CD4-positive, alpha-beta T cell treated with Interleukin-21 for 1 hour (primary cell): ENCODE measurements at regions not wholly inside any gene's neighbourhood (a gene's known extent, or its start where the extent isn't known, plus 50 kb on each side); places are given as distances from the start of the nearest gene placed in this dataset.
"Not testable (repeated sequence)": the region's sequence is repeated elsewhere in the genome, so short reads cannot be mapped to it uniquely, and the experiment has no call there.

ENCODE experiments used
- DNase-seq: peaks from one replicate; pipeline ENCODE4 v3.0.0-alpha.2; 2020

GRCh38 chr6:160804639-160805038, 102.6 kb downstream of the PLG start:
- no peak for DNase-seq

GRCh38 chr6:160808263-160808662, 106.2 kb downstream of the PLG start:
- DNase-seq = no peak

- no peak for DNase-seq
Measured at GRCh38 chr6:160810238-160810637, 108.2 kb downstream of the PLG start.

- DNase-seq = no peak
Measured at GRCh38 chr6:160812097-160812496, 110.1 kb downstream of the PLG start.

- DNase-seq = no peak
Measured at GRCh38 chr6:160818934-160819333, 116.9 kb downstream of the PLG start.

- DNase-seq = not testable (repeated sequence)
Measured at GRCh38 chr6:160820661-160821060, 118.6 kb downstream of the PLG start.

- no peak for DNase-seq
Measured at GRCh38 chr6:160831739-160832138, 129.7 kb downstream of the PLG start.

GRCh38 chr6:160832422-160832821, 130.4 kb downstream of the PLG start:
- DNase-seq = no peak

- no peak for DNase-seq
Measured at GRCh38 chr6:160837146-160837545, 135.1 kb downstream of the PLG start.

- no peak for DNase-seq
Measured at GRCh38 chr6:160851031-160851430, 140.5 kb upstream of the MAP3K4 start.

- no peak for DNase-seq
Measured at GRCh38 chr6:160853946-160854345, 137.6 kb upstream of the MAP3K4 start.

- no peak for DNase-seq
Measured at GRCh38 chr6:160858886-160859285, 132.7 kb upstream of the MAP3K4 start.

GRCh38 chr6:160859822-160860221, 131.7 kb upstream of the MAP3K4 start:
- DNase-seq = no peak

- DNase-seq = no peak
Measured at GRCh38 chr6:160861824-160862223, 129.7 kb upstream of the MAP3K4 start.

- no peak for DNase-seq
Measured at GRCh38 chr6:160863782-160864181, 127.8 kb upstream of the MAP3K4 start.

- no peak for DNase-seq
Measured at GRCh38 chr6:160871320-160871719, 120.2 kb upstream of the MAP3K4 start.

- no peak for DNase-seq
Measured at GRCh38 chr6:160881148-160881808, 110.3 kb upstream of the MAP3K4 start.

- no peak for DNase-seq
Measured at GRCh38 chr6:160882006-160882405, 109.6 kb upstream of the MAP3K4 start.

GRCh38 chr6:160882791-160883279, 108.7 kb upstream of the MAP3K4 start:
- DNase-seq = no peak

- no peak for DNase-seq
Measured at GRCh38 chr6:160883560-160883959, 108.0 kb upstream of the MAP3K4 start.

GRCh38 chr6:160883999-160884398, 107.6 kb upstream of the MAP3K4 start:
- DNase-seq = no peak

- DNase-seq = not testable (repeated sequence)
Measured at GRCh38 chr6:160889148-160889547, 102.4 kb upstream of the MAP3K4 start.

- DNase-seq = no peak
Measured at GRCh38 chr6:160891690-160892089, 99.9 kb upstream of the MAP3K4 start.

- DNase-seq = no peak
Measured at GRCh38 chr6:160895562-160895961, 96.0 kb upstream of the MAP3K4 start.
